ENCODE measurements at regions not wholly inside any gene's neighbourhood (a gene's known extent, or its start where the extent isn't known, plus 50 kb on each side); places are given as distances from the start of the nearest gene placed in this dataset.

DNA sequence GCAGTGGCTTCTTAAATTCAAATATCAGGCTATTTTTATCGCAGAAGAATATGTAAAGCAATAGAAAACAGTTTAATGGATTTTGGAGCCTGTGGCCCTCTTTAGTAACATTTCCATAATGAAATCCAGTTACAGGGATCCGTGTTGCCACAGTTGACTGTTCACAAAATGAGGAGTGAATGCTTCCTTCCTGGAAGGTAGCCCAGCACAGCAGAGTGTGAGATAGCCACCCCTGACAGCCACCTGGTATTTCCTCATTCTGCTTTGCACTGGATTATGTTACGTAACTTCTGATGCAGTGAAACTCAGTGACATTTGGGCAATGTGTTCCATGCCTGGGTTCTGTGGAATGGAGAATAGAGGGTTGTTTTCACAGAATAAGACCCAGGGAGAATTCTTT, 517.2 kb downstream of the RBFOX1 start:
- no peak for DNase-seq
- Histone ChIP-seq H3K4me1 (ENCODE audit: low read depth) (no peaks in the 10 kb centered on the region), H3K4me3 (no peak overlapping the region), H3K9me3 (no peaks in the 10 kb centered on the region), H3K36me3 (ENCODE audit: low read depth) (no peaks in the 10 kb centered on the region)
- intact Hi-C loops (cut with DNase I, micrococcal nuclease), result no loop called here
- TF ChIP-seq, protein P1, sequence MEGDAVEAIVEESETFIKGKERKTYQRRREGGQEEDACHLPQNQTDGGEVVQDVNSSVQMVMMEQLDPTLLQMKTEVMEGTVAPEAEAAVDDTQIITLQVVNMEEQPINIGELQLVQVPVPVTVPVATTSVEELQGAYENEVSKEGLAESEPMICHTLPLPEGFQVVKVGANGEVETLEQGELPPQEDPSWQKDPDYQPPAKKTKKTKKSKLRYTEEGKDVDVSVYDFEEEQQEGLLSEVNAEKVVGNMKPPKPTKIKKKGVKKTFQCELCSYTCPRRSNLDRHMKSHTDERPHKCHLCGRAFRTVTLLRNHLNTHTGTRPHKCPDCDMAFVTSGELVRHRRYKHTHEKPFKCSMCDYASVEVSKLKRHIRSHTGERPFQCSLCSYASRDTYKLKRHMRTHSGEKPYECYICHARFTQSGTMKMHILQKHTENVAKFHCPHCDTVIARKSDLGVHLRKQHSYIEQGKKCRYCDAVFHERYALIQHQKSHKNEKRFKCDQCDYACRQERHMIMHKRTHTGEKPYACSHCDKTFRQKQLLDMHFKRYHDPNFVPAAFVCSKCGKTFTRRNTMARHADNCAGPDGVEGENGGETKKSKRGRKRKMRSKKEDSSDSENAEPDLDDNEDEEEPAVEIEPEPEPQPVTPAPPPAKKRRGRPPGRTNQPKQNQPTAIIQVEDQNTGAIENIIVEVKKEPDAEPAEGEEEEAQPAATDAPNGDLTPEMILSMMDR (IDR thresholded peaks at IDR 0.05), result no peak
- ATAC-seq, result no peak

DNA sequence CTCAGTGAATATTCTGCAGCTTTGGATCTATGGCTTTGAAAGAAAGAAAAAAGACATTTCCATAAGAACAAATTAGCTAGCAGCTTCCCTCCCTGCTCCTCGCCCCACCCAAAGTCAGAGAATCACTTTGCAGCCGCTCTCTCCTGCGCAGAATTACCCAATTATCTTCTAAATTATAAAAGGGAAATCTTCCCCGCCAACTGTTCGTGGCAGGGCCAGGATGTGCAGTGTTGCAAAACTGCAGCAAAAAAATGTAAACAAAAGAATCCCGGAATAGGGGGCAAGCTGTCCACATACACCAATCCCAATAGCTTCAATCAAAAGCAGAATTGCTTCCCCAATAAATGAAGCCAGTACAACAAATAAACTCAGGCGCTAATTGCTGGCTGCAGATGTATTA, 510.6 kb downstream of the RBFOX1 start:
- intact Hi-C loops (cut with DNase I, micrococcal nuclease), result no loop called here
- DNase-seq (no peak), ATAC-seq (no peak)
- Histone ChIP-seq H3K4me3 (no peak overlapping the region), H3K4me1 (ENCODE audit: low read depth) (no peaks in the 10 kb centered on the region), H3K36me3 (ENCODE audit: low read depth) (no peaks in the 10 kb centered on the region), H3K9me3 (no peaks in the 10 kb centered on the region)
- TF ChIP-seq, protein P1 (IDR thresholded peaks at IDR 0.05), result no peak

DNA sequence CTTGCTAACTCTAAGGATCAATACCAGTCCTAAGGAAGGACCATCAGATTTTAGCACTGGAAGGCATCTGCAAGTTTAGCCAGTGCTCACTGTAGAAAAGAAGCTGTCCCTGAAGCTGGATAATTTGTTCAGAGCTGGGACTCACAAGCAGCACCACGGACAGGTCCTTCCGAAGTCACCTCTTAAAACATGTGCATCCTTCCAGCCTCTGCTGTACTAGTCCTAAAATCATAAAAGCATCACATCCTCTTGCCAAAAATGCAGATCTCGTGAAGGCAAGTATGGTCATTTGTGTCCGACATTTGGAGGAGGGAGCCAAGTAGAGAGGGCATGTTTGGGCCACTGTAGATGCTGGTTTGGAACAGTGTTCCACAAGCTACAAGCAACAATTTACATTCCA, 506.9 kb downstream of the RBFOX1 start:
- ATAC-seq, result no peak

DNA sequence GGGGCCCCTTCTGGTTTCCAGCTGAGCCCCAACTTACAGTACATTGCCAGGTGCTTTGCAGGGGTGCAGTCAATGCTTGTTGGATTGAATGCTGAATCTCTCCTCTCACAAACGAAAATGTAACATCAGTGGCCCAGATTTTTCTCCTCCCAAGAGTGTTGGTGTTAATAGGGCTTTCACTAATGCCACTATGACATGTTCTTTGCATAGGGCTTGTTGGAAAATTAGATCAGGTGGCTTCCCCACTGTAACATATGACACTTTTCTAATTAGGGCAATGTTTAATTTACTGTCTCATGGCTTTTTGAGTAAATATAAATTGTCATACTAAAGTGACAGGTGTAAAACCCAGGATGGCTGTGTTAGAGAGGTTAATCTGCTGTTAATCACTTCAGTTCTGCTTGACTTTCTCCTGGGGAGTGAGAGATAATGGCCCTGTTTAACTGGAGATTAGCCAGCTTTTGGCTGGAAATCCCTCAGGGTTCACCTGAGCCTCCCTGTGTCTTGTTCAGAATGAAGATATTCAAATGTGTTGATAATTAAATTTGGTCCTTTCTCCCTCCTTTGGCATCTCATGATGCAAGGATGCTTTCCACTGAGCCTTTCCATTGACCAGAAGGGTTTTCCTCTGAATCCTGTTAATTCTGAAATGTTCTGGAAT, 502.3 kb downstream of the RBFOX1 start:
- no peaks in the 10 kb centered on the region for H3K9me3 ChIP-seq
- TF ChIP-seq, protein P1 (IDR thresholded peaks at IDR 0.05), result no peak
- H3K36me3 ChIP-seq (ENCODE audit: low read depth), result no peaks in the 10 kb centered on the region
- intact Hi-C loops (cut with DNase I, micrococcal nuclease), result no loop called here
- ATAC-seq, result no peak
- H3K4me1 ChIP-seq (ENCODE audit: low read depth), result no peaks in the 10 kb centered on the region
- DNase-seq, result no peak
- no peak overlapping the region for H3K4me3 ChIP-seq

More for the DNA sequence above, 506.9 kb downstream of the RBFOX1 start:
- intact Hi-C loops (cut with DNase I, micrococcal nuclease), result no loop called here
- H3K9me3 ChIP-seq, result no peaks in the 10 kb centered on the region
- H3K36me3 ChIP-seq (ENCODE audit: low read depth), result no peaks in the 10 kb centered on the region
- no peak overlapping the region for H3K4me3 ChIP-seq
- no peak for DNase-seq
- TF ChIP-seq, protein P1 (IDR thresholded peaks at IDR 0.05), result no peak
- no peaks in the 10 kb centered on the region for H3K4me1 ChIP-seq (ENCODE audit: low read depth)

DNA sequence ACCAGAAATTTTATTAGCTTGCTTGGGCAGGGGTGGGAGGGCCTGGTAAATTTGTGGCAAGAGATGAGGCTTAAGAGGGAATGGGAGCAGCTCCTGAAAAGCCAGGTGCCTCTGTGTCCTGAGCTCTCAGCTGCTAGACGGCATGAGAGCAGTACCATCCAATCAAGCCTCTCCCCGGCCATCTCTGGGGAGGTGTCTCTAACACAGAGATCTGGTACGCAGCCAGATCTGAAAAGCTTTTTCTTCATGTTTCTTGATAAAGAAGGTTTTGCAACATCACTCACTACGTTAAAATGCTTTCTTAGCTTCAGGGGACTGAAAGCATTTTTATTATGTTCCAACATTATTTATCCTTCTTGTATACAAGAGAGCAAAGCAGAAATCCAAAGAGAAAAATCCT, 488.2 kb downstream of the RBFOX1 start:
- H3K36me3 ChIP-seq (ENCODE audit: low read depth), result no peaks in the 10 kb centered on the region
- intact Hi-C loops (cut with DNase I, micrococcal nuclease), result no loop called here
- DNase-seq (no peak), ATAC-seq (no peak)
- TF ChIP-seq, protein P1 (IDR thresholded peaks at IDR 0.05), result no peak
- no peaks in the 10 kb centered on the region for H3K9me3 ChIP-seq
- H3K4me3 ChIP-seq, result no peak overlapping the region
- no peaks in the 10 kb centered on the region for H3K4me1 ChIP-seq (ENCODE audit: low read depth)
